Suprapubic skin (tissue), 3 donors: ENCODE measurements at regions not wholly inside any gene's neighbourhood (a gene's known extent, or its start where the extent isn't known, plus 50 kb on each side); places are given as distances from the start of the nearest gene placed in this dataset.

ENCODE experiments used
- EP300 ChIP-seq: sonication (generic); formaldehyde crosslinking; IDR thresholded peaks from one replicate; pipeline ENCODE4 v1.6.1; 2017; ENCODE audit warnings: antibody characterized with exemption
- POLR2A ChIP-seq, 2 donors: fragments of 450-650 bp; IDR thresholded peaks; one replicate each; pipeline ENCODE4 v1.6.1; 2017; ENCODE audit warnings: antibody characterized with exemption in 2 of 2, mild to moderate bottlenecking in 2 of 2, moderate library complexity in 2 of 2
- TF ChIP-seq, protein P1 (sequence below), 2 donors: fragments of 200-600 bp in 1 of 2; fragments of 450-650 bp in 1 of 2; sonication (generic) in 1 of 2; IDR thresholded peaks; one replicate each; pipeline ENCODE4 v1.5.1; 2016 to 2019; ENCODE audit warnings: antibody characterized with exemption in 2 of 2, mild to moderate bottlenecking in 1 of 2, moderate library complexity in 1 of 2

- TF ChIP-seq, protein P1, sequence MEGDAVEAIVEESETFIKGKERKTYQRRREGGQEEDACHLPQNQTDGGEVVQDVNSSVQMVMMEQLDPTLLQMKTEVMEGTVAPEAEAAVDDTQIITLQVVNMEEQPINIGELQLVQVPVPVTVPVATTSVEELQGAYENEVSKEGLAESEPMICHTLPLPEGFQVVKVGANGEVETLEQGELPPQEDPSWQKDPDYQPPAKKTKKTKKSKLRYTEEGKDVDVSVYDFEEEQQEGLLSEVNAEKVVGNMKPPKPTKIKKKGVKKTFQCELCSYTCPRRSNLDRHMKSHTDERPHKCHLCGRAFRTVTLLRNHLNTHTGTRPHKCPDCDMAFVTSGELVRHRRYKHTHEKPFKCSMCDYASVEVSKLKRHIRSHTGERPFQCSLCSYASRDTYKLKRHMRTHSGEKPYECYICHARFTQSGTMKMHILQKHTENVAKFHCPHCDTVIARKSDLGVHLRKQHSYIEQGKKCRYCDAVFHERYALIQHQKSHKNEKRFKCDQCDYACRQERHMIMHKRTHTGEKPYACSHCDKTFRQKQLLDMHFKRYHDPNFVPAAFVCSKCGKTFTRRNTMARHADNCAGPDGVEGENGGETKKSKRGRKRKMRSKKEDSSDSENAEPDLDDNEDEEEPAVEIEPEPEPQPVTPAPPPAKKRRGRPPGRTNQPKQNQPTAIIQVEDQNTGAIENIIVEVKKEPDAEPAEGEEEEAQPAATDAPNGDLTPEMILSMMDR (IDR thresholded peaks at IDR 0.05) = no peak
- TF ChIP-seq POLR2A (IDR thresholded peaks at IDR 0.05) (no peak), EP300 (no peak)
These were observed 90.1 kb downstream of the MATN1 start for GRCh38 chr1:30633294-30633693.
